Osteoblast (primary cell): ENCODE measurements at regions not wholly inside any gene's neighbourhood (a gene's known extent, or its start where the extent isn't known, plus 50 kb on each side); places are given as distances from the start of the nearest gene placed in this dataset.
"Not testable (repeated sequence)": the region's sequence is repeated elsewhere in the genome, so short reads cannot be mapped to it uniquely, and the experiment has no call there.

Source experiments
- DNase-seq: peaks from one replicate; pipeline ENCODE4 v3.0.0; 2011; ENCODE audit warnings: low spot score, mixed read lengths; ENCODE audit not compliant: insufficient read length; ENCODE audit errors: missing footprints
- H2AFZ ChIP-seq: 2 replicates; pipeline ENCODE4 v1.6.0; 2011; ENCODE audit warnings: mild to moderate bottlenecking, low read length
- H3K27ac ChIP-seq: 2 replicates; pipeline ENCODE4 v1.5.1; 2011; ENCODE audit warnings: mild to moderate bottlenecking, low read depth, low read length, moderate library complexity
- H3K27me3 ChIP-seq: 2 replicates; pipeline ENCODE4 v1.6.0; 2012; ENCODE audit warnings: mild to moderate bottlenecking, control low read depth, inconsistent platforms, low read length, moderate library complexity; ENCODE audit not compliant: insufficient read depth
- H3K36me3 ChIP-seq: 2 replicates; pipeline ENCODE4 v1.5.1; 2011; ENCODE audit warnings: mild to moderate bottlenecking, low read length, control low read depth, moderate library complexity; ENCODE audit not compliant: insufficient read depth
- H3K4me1 ChIP-seq: 2 replicates; pipeline ENCODE4 v1.5.1; 2011; ENCODE audit warnings: mild to moderate bottlenecking, low read length, control low read depth, moderate library complexity; ENCODE audit not compliant: insufficient read depth
- H3K4me2 ChIP-seq: 2 replicates; pipeline ENCODE4 v1.6.0; 2011; ENCODE audit warnings: mild to moderate bottlenecking, low read length; ENCODE audit not compliant: insufficient read depth
- H3K4me3 ChIP-seq: fragments of 200-600 bp; sonication (generic); 3 replicates; pipeline ENCODE4 v1.5.1; 2012; ENCODE audit warnings: mild to moderate bottlenecking, low read length, inconsistent platforms; ENCODE audit not compliant: insufficient read depth
- H3K79me2 ChIP-seq: 2 replicates; pipeline ENCODE4 v1.6.0; 2012; ENCODE audit warnings: mild to moderate bottlenecking, low read length, control low read depth, inconsistent platforms; ENCODE audit not compliant: insufficient read depth
- H3K9me3 ChIP-seq: 2 replicates; pipeline ENCODE4 v1.5.1; 2011; ENCODE audit warnings: low read depth, low read length, control low read depth
- H4K20me1 ChIP-seq: 2 replicates; pipeline ENCODE4 v1.6.0; 2012; ENCODE audit warnings: mild to moderate bottlenecking, low read length, control low read depth; ENCODE audit not compliant: insufficient read depth
- TF ChIP-seq, protein P1 (sequence below): IDR thresholded peaks from 2 replicates; pipeline ENCODE4 v1.5.1; 2011; ENCODE audit warnings: mild to moderate bottlenecking, low read depth, low read length, moderate library complexity; ENCODE audit errors: extremely low read depth

DNA sequence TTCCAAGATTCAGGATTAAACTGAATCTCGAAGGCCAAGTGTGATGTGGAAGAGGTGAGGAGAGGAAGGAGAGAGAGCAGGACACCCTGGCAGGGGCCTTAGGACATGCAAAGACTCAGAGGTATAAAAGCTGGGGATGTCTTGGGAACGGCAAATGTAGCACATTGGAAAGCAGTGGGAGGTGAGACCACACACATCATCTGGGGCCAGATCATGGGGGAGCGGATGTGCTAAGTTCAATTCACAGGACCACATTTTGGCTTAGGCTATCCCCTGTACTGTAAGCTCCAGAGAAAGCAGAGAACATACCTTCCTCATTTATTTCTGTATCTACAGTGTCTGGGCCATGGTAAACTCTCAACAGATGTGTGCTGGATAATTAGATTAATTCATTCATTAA, 59.5 kb upstream of the MBOAT1 start:
- DNase-seq, result no peak
- H3K27ac ChIP-seq, result no peak overlapping the region
- H3K79me2 ChIP-seq, result no peaks in the 10 kb centered on the region
- no peaks in the 10 kb centered on the region for H3K4me1 ChIP-seq
- TF ChIP-seq, protein P1, sequence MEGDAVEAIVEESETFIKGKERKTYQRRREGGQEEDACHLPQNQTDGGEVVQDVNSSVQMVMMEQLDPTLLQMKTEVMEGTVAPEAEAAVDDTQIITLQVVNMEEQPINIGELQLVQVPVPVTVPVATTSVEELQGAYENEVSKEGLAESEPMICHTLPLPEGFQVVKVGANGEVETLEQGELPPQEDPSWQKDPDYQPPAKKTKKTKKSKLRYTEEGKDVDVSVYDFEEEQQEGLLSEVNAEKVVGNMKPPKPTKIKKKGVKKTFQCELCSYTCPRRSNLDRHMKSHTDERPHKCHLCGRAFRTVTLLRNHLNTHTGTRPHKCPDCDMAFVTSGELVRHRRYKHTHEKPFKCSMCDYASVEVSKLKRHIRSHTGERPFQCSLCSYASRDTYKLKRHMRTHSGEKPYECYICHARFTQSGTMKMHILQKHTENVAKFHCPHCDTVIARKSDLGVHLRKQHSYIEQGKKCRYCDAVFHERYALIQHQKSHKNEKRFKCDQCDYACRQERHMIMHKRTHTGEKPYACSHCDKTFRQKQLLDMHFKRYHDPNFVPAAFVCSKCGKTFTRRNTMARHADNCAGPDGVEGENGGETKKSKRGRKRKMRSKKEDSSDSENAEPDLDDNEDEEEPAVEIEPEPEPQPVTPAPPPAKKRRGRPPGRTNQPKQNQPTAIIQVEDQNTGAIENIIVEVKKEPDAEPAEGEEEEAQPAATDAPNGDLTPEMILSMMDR, result no peak
- H4K20me1 ChIP-seq, result no peaks in the 10 kb centered on the region
- H3K27me3 ChIP-seq, result no peaks in the 10 kb centered on the region
- no peaks in the 10 kb centered on the region for H3K36me3 ChIP-seq
- H3K9me3 ChIP-seq, result no peaks in the 10 kb centered on the region
- no peak overlapping the region for H3K4me2 ChIP-seq
- H2AFZ ChIP-seq, result no peak overlapping the region
- H3K4me3 ChIP-seq, result no peak overlapping the region

DNA sequence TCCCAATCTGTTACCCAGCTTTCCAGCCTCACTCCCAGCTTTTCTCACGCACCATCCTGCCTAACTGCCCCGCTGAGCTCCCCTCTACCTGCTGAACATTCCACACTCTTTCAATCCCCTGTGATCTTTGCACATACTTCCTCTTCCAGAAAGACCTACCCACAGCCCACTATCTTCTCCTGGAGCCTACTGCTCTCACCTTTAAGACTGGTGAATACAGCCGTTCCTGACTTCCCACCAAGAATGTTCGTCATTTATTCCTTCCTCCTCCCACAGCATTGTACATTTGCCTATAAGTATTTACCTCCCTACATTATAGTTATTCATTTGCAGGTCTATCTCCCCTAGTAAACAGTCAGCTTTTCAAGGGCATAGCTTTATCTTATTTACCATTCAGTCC, 61.9 kb upstream of the MBOAT1 start:
- no peaks in the 10 kb centered on the region for H3K79me2 ChIP-seq
- TF ChIP-seq, protein P1, result no peak
- H3K36me3 ChIP-seq, result no peaks in the 10 kb centered on the region
- H3K4me3 ChIP-seq, result no peak overlapping the region
- no peak for DNase-seq
- H3K27ac ChIP-seq, result no peak overlapping the region
- H3K4me1 ChIP-seq, result no peaks in the 10 kb centered on the region
- no peak overlapping the region for H3K4me2 ChIP-seq
- no peaks in the 10 kb centered on the region for H3K9me3 ChIP-seq
- no peak overlapping the region for H2AFZ ChIP-seq
- H3K27me3 ChIP-seq, result no peaks in the 10 kb centered on the region
- H4K20me1 ChIP-seq, result no peaks in the 10 kb centered on the region

DNA sequence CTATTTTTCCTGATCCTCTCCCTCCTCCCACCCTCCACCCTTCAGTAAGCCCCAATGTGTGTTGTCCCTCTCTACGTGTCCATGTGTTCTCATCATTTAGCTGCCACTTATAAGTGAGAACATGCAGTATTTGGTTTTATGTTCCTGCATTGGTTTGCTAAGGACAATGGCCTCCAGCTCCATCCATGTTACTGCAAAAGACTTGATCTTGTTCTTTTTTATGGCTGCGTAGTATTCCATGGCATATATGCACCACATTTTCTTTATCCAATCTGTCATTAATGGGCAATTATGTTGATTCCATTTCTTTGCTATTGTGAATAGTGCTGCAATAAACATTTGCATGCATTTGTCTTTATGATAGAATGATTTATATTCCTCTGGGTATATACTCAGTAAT, 63.6 kb upstream of the MBOAT1 start:
- not testable (repeated sequence) for H3K4me2 ChIP-seq, H3K27ac ChIP-seq, H3K4me3 ChIP-seq, H3K79me2 ChIP-seq, H3K4me1 ChIP-seq, H3K9me3 ChIP-seq, H2AFZ ChIP-seq, H3K36me3 ChIP-seq, DNase-seq, H4K20me1 ChIP-seq, H3K27me3 ChIP-seq

DNA sequence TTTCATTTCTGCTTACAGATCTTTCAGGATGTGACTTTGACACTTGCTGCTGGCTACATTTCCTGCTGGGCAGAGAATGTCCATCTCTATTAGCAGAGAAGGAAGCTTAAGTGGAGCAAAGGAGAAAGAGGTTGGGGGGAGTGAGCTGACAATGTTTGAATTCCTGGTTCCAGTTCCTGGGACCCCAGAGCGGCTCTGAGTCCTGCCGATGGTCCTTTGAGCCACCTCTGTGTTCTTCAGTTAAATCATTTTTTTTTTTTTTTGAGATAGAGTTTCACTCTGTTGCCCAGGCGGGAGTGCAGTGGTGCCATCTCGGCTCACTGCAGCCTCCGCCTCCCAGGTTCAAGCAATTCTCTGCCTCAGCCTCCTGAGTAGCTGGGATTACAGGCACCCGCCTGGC, 65.5 kb upstream of the MBOAT1 start:
- not testable (repeated sequence) for H3K4me2 ChIP-seq, H2AFZ ChIP-seq, H3K4me1 ChIP-seq, H3K9me3 ChIP-seq, H3K4me3 ChIP-seq, H3K36me3 ChIP-seq, H4K20me1 ChIP-seq, H3K79me2 ChIP-seq, H3K27ac ChIP-seq, DNase-seq, H3K27me3 ChIP-seq

DNA sequence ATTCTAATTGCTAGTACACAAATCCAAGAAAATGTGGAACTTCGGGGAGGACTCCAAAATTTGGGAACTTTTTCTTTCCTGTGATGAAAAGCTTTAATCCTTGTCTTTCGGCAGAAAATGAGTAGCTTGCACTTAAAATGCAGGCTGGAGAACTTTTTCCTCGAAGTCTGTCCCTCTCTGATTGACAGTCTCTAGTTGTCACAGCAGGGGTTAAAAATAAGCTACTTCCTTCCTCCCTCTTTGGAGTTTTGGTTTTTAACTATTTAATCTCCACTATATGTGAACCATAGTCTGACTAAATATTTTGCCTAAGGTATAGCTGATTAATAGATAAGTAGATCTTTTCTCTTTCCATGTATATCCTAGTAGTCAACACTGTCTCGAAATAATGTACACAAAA, 66.8 kb upstream of the MBOAT1 start:
- TF ChIP-seq, protein P1, result no peak
- no peak overlapping the region for H2AFZ ChIP-seq
- H3K4me3 ChIP-seq, result no peak overlapping the region
- no peaks in the 10 kb centered on the region for H3K79me2 ChIP-seq
- no peaks in the 10 kb centered on the region for H4K20me1 ChIP-seq
- no peaks in the 10 kb centered on the region for H3K9me3 ChIP-seq
- H3K27ac ChIP-seq, result no peak overlapping the region
- H3K36me3 ChIP-seq, result no peaks in the 10 kb centered on the region
- H3K4me2 ChIP-seq, result no peak overlapping the region
- no peaks in the 10 kb centered on the region for H3K27me3 ChIP-seq
- no peaks in the 10 kb centered on the region for H3K4me1 ChIP-seq
- no peak for DNase-seq
